OCI-LY7 (cell line): ENCODE measurements at regions not wholly inside any gene's neighbourhood (a gene's known extent, or its start where the extent isn't known, plus 50 kb on each side); places are given as distances from the start of the nearest gene placed in this dataset.

Source experiments
- CTCF ChIP-seq: fragments of 200-600 bp; sonication (generic); conservative IDR thresholded peaks from 2 replicates; pipeline ENCODE4 v1.5.1; 2014; ENCODE audit warnings: mild to moderate bottlenecking, antibody characterized with exemption, low read length, moderate library complexity, mixed read lengths
- EZH2phosphoT487 ChIP-seq: fragments of 200-600 bp; sonication (generic); IDR thresholded peaks from 2 replicates; pipeline ENCODE4 v1.6.1; 2018; ENCODE audit warnings: low read depth, borderline replicate concordance, mild to moderate bottlenecking, mixed run types, antibody characterized with exemption, low read length, moderate library complexity, mixed read lengths

GRCh38 chr3:157865352-157866000 lies 240.7 kb downstream of the SHOX2 start:
- TF ChIP-seq CTCF (peak; percentile 94), EZH2phosphoT487 (no peak)
